BLaER1 (cell line): ENCODE measurements at regions not wholly inside any gene's neighbourhood (a gene's known extent, or its start where the extent isn't known, plus 50 kb on each side); places are given as distances from the start of the nearest gene placed in this dataset.

Experiments
- H3K27ac ChIP-seq: shearing (Covaris generic); formaldehyde crosslinking; 2 replicates; pipeline ENCODE4 v1.8.1; 2022
- H3K27me3 ChIP-seq: shearing (Covaris generic); formaldehyde crosslinking; 2 replicates; pipeline ENCODE4 v1.8.1; 2022
- H3K36me3 ChIP-seq: shearing (Covaris generic); formaldehyde crosslinking; 2 replicates; pipeline ENCODE4 v1.8.1; 2022
- H3K4me1 ChIP-seq: shearing (Covaris generic); formaldehyde crosslinking; 2 replicates; pipeline ENCODE4 v1.8.1; 2022
- H3K4me2 ChIP-seq: shearing (Covaris generic); formaldehyde crosslinking; 2 replicates; pipeline ENCODE4 v1.8.1; 2022
- H3K4me3 ChIP-seq: shearing (Covaris generic); formaldehyde crosslinking; 2 replicates; pipeline ENCODE4 v1.8.1; 2022
- H3K9ac ChIP-seq: shearing (Covaris generic); formaldehyde crosslinking; 2 replicates; pipeline ENCODE4 v1.8.1; 2022
- H3K9me3 ChIP-seq: shearing (Covaris generic); formaldehyde crosslinking; 2 replicates; pipeline ENCODE4 v1.8.1; 2022
- H4K20me1 ChIP-seq: shearing (Covaris generic); formaldehyde crosslinking; 2 replicates; pipeline ENCODE4 v1.8.1; 2022
- Cebpa-rat ChIP-seq: shearing (Covaris generic); IDR thresholded peaks from 2 replicates; pipeline ENCODE4 v1.8.1; 2022

GRCh38 chr21:37967036-37967435, 50.8 kb upstream of the KCNJ6 start:
- H3K9ac ChIP-seq = no peak overlapping the region
- H4K20me1 ChIP-seq = no peaks in the 10 kb centered on the region
- H3K4me1 ChIP-seq = peaks cover 11% of the 10 kb centered on the region
- no peak overlapping the region for H3K4me3 ChIP-seq
- no peak for TF ChIP-seq Cebpa-rat
- no peak overlapping the region for H3K27ac ChIP-seq
- no peaks in the 10 kb centered on the region for H3K36me3 ChIP-seq
- H3K9me3 ChIP-seq = no peaks in the 10 kb centered on the region
- H3K4me2 ChIP-seq = no peak overlapping the region
- H3K27me3 ChIP-seq = no peaks in the 10 kb centered on the region

GRCh38 chr21:37968744-37969143, 52.5 kb upstream of the KCNJ6 start:
- Histone ChIP-seq H3K4me2 (no peak overlapping the region), H3K9me3 (no peaks in the 10 kb centered on the region), H3K4me3 (no peak overlapping the region), H3K36me3 (no peaks in the 10 kb centered on the region), H3K4me1 (peaks cover 11% of the 10 kb centered on the region), H3K27ac (no peak overlapping the region), H4K20me1 (no peaks in the 10 kb centered on the region), H3K9ac (no peak overlapping the region), H3K27me3 (no peaks in the 10 kb centered on the region)
- no peak for TF ChIP-seq Cebpa-rat

- Histone ChIP-seq H3K4me3 (no peak overlapping the region), H3K9me3 (no peaks in the 10 kb centered on the region), H3K27ac (no peak overlapping the region), H3K36me3 (no peaks in the 10 kb centered on the region), H4K20me1 (no peaks in the 10 kb centered on the region), H3K4me1 (peaks cover 7% of the 10 kb centered on the region), H3K27me3 (no peaks in the 10 kb centered on the region), H3K9ac (no peak overlapping the region), H3K4me2 (no peak overlapping the region)
- TF ChIP-seq Cebpa-rat = no peak
These were observed 54.3 kb upstream of the KCNJ6 start for GRCh38 chr21:37970548-37970947.

GRCh38 chr21:37971390-37971950, 55.2 kb upstream of the KCNJ6 start:
- TF ChIP-seq Cebpa-rat = no peak
- Histone ChIP-seq H3K4me3 (no peak overlapping the region), H3K9ac (no peak overlapping the region), H3K27me3 (no peaks in the 10 kb centered on the region), H3K9me3 (no peaks in the 10 kb centered on the region), H4K20me1 (no peaks in the 10 kb centered on the region), H3K36me3 (no peaks in the 10 kb centered on the region), H3K4me1 (no peaks in the 10 kb centered on the region), H3K4me2 (no peak overlapping the region), H3K27ac (no peak overlapping the region)

- Histone ChIP-seq H3K27ac (no peak overlapping the region), H3K9me3 (no peaks in the 10 kb centered on the region), H3K9ac (no peak overlapping the region), H4K20me1 (no peaks in the 10 kb centered on the region), H3K36me3 (no peaks in the 10 kb centered on the region), H3K27me3 (no peaks in the 10 kb centered on the region), H3K4me2 (no peak overlapping the region), H3K4me3 (no peak overlapping the region), H3K4me1 (no peaks in the 10 kb centered on the region)
- no peak for TF ChIP-seq Cebpa-rat
These were observed 57.8 kb upstream of the KCNJ6 start for GRCh38 chr21:37974081-37974480.

GRCh38 chr21:37982496-37983318, 66.5 kb upstream of the KCNJ6 start:
- no peaks in the 10 kb centered on the region for H3K27me3 ChIP-seq
- H3K9ac ChIP-seq = no peak overlapping the region
- no peaks in the 10 kb centered on the region for H3K9me3 ChIP-seq
- no peaks in the 10 kb centered on the region for H4K20me1 ChIP-seq
- H3K4me3 ChIP-seq = no peak overlapping the region
- no peak overlapping the region for H3K4me2 ChIP-seq
- no peak overlapping the region for H3K27ac ChIP-seq
- no peak for TF ChIP-seq Cebpa-rat
- H3K36me3 ChIP-seq = no peaks in the 10 kb centered on the region
- no peaks in the 10 kb centered on the region for H3K4me1 ChIP-seq

- Histone ChIP-seq H3K36me3 (no peaks in the 10 kb centered on the region), H3K27ac (no peak overlapping the region), H3K4me1 (no peaks in the 10 kb centered on the region), H3K9ac (no peak overlapping the region), H3K4me2 (no peak overlapping the region), H3K9me3 (no peaks in the 10 kb centered on the region), H3K4me3 (no peak overlapping the region), H3K27me3 (no peaks in the 10 kb centered on the region), H4K20me1 (no peaks in the 10 kb centered on the region)
- TF ChIP-seq Cebpa-rat = no peak
These were observed 67.3 kb upstream of the KCNJ6 start for GRCh38 chr21:37983336-37984095.

- no peak overlapping the region for H3K9ac ChIP-seq
- H3K4me3 ChIP-seq = no peak overlapping the region
- no peaks in the 10 kb centered on the region for H3K4me1 ChIP-seq
- no peak for TF ChIP-seq Cebpa-rat
- H3K27ac ChIP-seq = no peak overlapping the region
- H3K4me2 ChIP-seq = no peak overlapping the region
- H4K20me1 ChIP-seq = no peaks in the 10 kb centered on the region
- no peaks in the 10 kb centered on the region for H3K9me3 ChIP-seq
- H3K27me3 ChIP-seq = no peaks in the 10 kb centered on the region
- no peaks in the 10 kb centered on the region for H3K36me3 ChIP-seq
These were observed 68.2 kb upstream of the KCNJ6 start for GRCh38 chr21:37984416-37984815.

GRCh38 chr21:37986000-37986399, 69.7 kb upstream of the KCNJ6 start:
- no peak for TF ChIP-seq Cebpa-rat
- Histone ChIP-seq H3K4me2 (no peak overlapping the region), H3K4me3 (no peak overlapping the region), H3K9me3 (no peaks in the 10 kb centered on the region), H3K27me3 (no peaks in the 10 kb centered on the region), H3K27ac (no peak overlapping the region), H3K36me3 (no peaks in the 10 kb centered on the region), H3K9ac (no peak overlapping the region), H4K20me1 (no peaks in the 10 kb centered on the region), H3K4me1 (no peaks in the 10 kb centered on the region)
